HFF-Myc (cell line): ENCODE measurements at regions not wholly inside any gene's neighbourhood (a gene's known extent, or its start where the extent isn't known, plus 50 kb on each side); places are given as distances from the start of the nearest gene placed in this dataset.

Experiments
- DNase-seq: peaks from one replicate; pipeline ENCODE4 v3.0.0-alpha.2; 2011; ENCODE audit warnings: low read depth; ENCODE audit errors: extremely low read depth
- H3K4me3 ChIP-seq: replicated peaks from 2 replicates; pipeline ENCODE4 v1.5.1; 2011; ENCODE audit warnings: low read depth, mild to moderate bottlenecking, control low read depth, low read length
- CTCF ChIP-seq: IDR thresholded peaks from 2 replicates; pipeline ENCODE4 v1.5.1; 2012; ENCODE audit warnings: mild to moderate bottlenecking, low read depth, low read length, control low read depth; ENCODE audit errors: missing control alignments

- DNase-seq: no peak
- H3K4me3 ChIP-seq: no peak overlapping the region
- TF ChIP-seq CTCF: peak; percentile 50
Observed at GRCh38 chr2:56009758-56010458, 86.3 kb upstream of the EFEMP1 start.

- DNase-seq: no peak
- TF ChIP-seq CTCF: no peak
Observed at GRCh38 chr2:56011624-56012023, 88.0 kb upstream of the EFEMP1 start.

GRCh38 chr2:56012221-56012765 lies 88.7 kb upstream of the EFEMP1 start:
- no peak for DNase-seq
- TF ChIP-seq CTCF: no peak

More at GRCh38 chr2:56011624-56012023, 88.0 kb upstream of the EFEMP1 start:
- no peak overlapping the region for H3K4me3 ChIP-seq

GRCh38 chr2:56013475-56013874 lies 89.9 kb upstream of the EFEMP1 start:
- H3K4me3 ChIP-seq: no peak overlapping the region
- no peak for TF ChIP-seq CTCF
- no peak for DNase-seq

More at GRCh38 chr2:56012221-56012765, 88.7 kb upstream of the EFEMP1 start:
- no peak overlapping the region for H3K4me3 ChIP-seq

- H3K4me3 ChIP-seq: no peak overlapping the region
- TF ChIP-seq CTCF: no peak
- no peak for DNase-seq
Observed at GRCh38 chr2:56014046-56014730, 90.6 kb upstream of the EFEMP1 start.

GRCh38 chr2:56015711-56016115 lies 92.1 kb upstream of the EFEMP1 start:
- DNase-seq: no peak
- TF ChIP-seq CTCF: no peak
- H3K4me3 ChIP-seq: no peak overlapping the region
